ENCODE measurements at regions not wholly inside any gene's neighbourhood (a gene's known extent, or its start where the extent isn't known, plus 50 kb on each side); places are given as distances from the start of the nearest gene placed in this dataset.

DNA sequence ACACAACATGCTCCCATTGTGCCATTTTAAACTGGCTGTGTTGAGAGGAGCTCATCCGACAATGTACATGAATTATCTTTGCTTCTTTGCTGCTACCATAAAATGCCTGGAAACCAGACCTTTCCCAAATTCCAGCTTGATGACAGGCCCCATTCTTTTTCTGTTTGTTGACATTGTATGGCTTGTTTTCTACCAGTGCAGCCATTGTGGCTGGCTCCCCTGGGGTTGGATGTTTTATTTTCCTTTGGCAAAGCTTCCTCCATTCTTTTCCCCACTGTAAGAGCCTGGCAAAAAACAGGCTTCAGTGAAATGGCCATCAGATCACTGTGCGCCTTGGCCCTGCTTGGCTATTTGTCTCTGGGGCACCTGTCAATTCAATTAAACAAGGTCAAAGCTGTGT lies 532.5 kb downstream of the VRK1 start:
- no peaks in the 10 kb centered on the region for H3K27me3 Mint-ChIP-seq (ENCODE audit: low read depth, poor library complexity)
- DNase-seq: no peak
- H3K36me3 Mint-ChIP-seq (ENCODE audit: low read depth): no peaks in the 10 kb centered on the region
- H3K9me3 Mint-ChIP-seq: peaks cover 5% of the 10 kb centered on the region
- H3K4me1 Mint-ChIP-seq: no peaks in the 10 kb centered on the region
- H3K27ac Mint-ChIP-seq: no peak overlapping the region
- TF ChIP-seq, protein P1, sequence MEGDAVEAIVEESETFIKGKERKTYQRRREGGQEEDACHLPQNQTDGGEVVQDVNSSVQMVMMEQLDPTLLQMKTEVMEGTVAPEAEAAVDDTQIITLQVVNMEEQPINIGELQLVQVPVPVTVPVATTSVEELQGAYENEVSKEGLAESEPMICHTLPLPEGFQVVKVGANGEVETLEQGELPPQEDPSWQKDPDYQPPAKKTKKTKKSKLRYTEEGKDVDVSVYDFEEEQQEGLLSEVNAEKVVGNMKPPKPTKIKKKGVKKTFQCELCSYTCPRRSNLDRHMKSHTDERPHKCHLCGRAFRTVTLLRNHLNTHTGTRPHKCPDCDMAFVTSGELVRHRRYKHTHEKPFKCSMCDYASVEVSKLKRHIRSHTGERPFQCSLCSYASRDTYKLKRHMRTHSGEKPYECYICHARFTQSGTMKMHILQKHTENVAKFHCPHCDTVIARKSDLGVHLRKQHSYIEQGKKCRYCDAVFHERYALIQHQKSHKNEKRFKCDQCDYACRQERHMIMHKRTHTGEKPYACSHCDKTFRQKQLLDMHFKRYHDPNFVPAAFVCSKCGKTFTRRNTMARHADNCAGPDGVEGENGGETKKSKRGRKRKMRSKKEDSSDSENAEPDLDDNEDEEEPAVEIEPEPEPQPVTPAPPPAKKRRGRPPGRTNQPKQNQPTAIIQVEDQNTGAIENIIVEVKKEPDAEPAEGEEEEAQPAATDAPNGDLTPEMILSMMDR (IDR thresholded peaks at IDR 0.05): no peak
- no peak overlapping the region for H3K4me3 Mint-ChIP-seq

DNA sequence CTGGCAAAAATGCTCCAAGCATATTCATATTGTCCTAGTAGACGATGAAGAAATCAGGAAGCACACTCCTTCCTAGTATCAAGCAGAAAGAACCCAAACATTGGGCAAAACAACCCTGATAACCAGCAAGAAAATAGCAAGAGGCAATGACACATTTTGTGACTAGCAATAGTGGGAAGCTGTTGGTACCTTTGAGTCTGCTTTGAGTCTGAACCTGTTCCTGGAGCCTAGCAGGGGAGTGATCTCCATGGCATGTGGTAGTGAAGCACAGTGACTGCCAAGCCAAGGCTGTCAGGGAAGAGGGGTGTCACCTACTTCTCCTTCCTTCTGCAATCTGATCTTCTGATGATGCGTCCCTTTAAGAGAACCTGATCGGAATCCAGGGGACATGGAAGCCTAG lies 533.9 kb downstream of the VRK1 start:
- H3K27ac Mint-ChIP-seq: no peak overlapping the region
- H3K36me3 Mint-ChIP-seq (ENCODE audit: low read depth): no peaks in the 10 kb centered on the region
- peaks cover 5% of the 10 kb centered on the region for H3K9me3 Mint-ChIP-seq
- H3K4me1 Mint-ChIP-seq: no peaks in the 10 kb centered on the region
- no peak for DNase-seq
- TF ChIP-seq, protein P1 (IDR thresholded peaks at IDR 0.05): no peak
- no peak overlapping the region for H3K4me3 Mint-ChIP-seq
- peaks cover 4% of the 10 kb centered on the region for H3K27me3 Mint-ChIP-seq (ENCODE audit: low read depth, poor library complexity)

DNA sequence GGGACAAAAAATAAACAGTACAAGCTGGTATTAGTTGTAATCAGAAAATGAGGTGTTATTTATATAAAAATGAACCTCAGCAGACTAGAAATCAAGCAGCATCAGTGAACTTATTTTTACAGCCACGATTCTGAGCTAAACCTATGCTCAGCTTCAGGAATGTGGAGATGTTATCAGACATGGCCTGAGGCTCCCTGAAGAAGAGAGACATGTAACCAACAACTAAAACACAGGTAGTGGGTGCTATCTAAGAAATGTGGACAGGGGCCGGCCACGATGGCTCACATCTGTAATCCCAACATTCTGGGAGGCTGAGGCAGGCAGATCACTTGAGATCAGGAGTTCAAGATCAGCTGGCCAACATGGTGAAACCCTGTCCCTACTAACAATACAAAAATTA lies 534.3 kb downstream of the VRK1 start:
- DNase-seq: no peak
- H3K27me3 Mint-ChIP-seq (ENCODE audit: low read depth, poor library complexity): peaks cover 8% of the 10 kb centered on the region

DNA sequence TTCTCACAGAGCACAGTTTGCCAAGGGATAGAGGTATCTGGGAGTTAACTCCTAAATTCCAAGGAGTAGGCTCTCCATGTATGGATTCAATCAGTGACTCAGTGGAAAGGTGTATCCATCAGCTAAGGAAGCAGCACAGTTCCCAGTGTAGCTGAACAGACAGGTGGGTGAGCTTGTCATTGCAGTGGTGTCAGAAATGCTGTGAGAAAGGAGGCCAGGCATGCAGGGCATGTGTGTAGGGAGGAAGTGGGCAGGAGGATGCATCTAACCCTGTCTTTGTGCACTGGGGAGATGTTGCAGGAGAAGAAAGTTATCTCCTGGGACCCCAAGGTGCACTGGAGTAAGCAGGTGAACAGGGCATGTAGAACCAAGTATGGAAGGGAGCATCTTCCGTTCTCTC lies 539.0 kb downstream of the VRK1 start:
- H3K36me3 Mint-ChIP-seq (ENCODE audit: low read depth): no peaks in the 10 kb centered on the region
- TF ChIP-seq, protein P1 (IDR thresholded peaks at IDR 0.05): no peak
- peaks cover 12% of the 10 kb centered on the region for H3K27me3 Mint-ChIP-seq (ENCODE audit: low read depth, poor library complexity)
- DNase-seq: no peak
- no peaks in the 10 kb centered on the region for H3K4me1 Mint-ChIP-seq
- no peak overlapping the region for H3K4me3 Mint-ChIP-seq
- no peak overlapping the region for H3K27ac Mint-ChIP-seq
- H3K9me3 Mint-ChIP-seq: peaks cover 26% of the 10 kb centered on the region

More for the DNA sequence above, 534.3 kb downstream of the VRK1 start:
- Mint-ChIP-seq H3K36me3 (ENCODE audit: low read depth) (no peaks in the 10 kb centered on the region), H3K9me3 (peaks cover 5% of the 10 kb centered on the region), H3K4me3 (no peak overlapping the region), H3K4me1 (no peaks in the 10 kb centered on the region), H3K27ac (no peak overlapping the region)
- TF ChIP-seq, protein P1 (IDR thresholded peaks at IDR 0.05): no peak

DNA sequence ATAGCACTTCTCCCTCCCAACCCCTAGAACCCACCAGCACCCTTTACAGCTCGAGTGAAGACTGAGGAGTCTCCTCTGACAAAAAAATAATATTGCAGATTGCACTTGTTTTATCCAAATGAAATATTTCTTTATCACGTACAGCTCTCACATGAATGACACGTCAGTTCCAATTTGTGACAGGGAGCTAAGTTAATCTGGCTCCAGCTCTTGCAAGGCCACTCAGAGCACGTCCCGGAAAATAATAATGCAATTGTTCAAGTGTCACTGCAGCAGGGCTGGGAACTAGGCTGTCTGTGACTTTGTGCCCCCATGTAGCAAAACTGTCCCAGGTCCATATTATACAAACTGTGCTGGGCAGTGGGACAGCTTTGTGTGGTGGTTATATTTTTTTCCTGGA lies 539.6 kb downstream of the VRK1 start:
- Mint-ChIP-seq H3K9me3 (peaks cover 32% of the 10 kb centered on the region), H3K4me3 (no peak overlapping the region), H3K36me3 (ENCODE audit: low read depth) (no peaks in the 10 kb centered on the region), H3K4me1 (no peaks in the 10 kb centered on the region), H3K27ac (no peak overlapping the region), H3K27me3 (ENCODE audit: low read depth, poor library complexity) (peaks cover 12% of the 10 kb centered on the region)
- no peak for DNase-seq
- TF ChIP-seq, protein P1 (IDR thresholded peaks at IDR 0.05): no peak

DNA sequence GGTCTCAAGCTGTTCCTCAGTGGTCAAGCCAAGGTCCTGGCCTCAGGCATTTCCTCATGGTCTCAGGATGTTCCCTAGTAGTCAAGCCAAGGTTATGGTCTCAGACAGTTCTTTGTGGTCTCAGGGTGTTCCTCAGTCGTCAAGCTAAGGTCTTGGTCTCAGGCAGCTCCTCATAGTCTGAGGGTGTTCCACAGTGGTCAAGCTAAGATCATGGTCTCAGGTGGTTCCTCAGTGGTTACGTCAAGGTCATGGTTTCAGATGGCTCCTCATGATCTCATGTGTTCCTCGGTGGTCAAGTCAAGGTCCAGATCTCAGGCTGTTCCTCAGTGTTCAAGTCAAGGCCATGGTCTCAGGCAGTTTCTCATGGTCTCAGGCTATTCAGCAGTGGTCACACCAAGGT lies 540.1 kb downstream of the VRK1 start:
- DNase-seq: no peak
- H3K27ac Mint-ChIP-seq: no peak overlapping the region
- no peak overlapping the region for H3K4me3 Mint-ChIP-seq
- peaks cover 12% of the 10 kb centered on the region for H3K27me3 Mint-ChIP-seq (ENCODE audit: low read depth, poor library complexity)
- TF ChIP-seq, protein P1 (IDR thresholded peaks at IDR 0.05): no peak
- H3K36me3 Mint-ChIP-seq (ENCODE audit: low read depth): no peaks in the 10 kb centered on the region
- H3K9me3 Mint-ChIP-seq: peaks cover 33% of the 10 kb centered on the region
- H3K4me1 Mint-ChIP-seq: no peaks in the 10 kb centered on the region

Data from nephron progenitor cell (in vitro differentiated cells).